ENCODE measurements at regions not wholly inside any gene's neighbourhood (a gene's known extent, or its start where the extent isn't known, plus 50 kb on each side); places are given as distances from the start of the nearest gene placed in this dataset.

DNA sequence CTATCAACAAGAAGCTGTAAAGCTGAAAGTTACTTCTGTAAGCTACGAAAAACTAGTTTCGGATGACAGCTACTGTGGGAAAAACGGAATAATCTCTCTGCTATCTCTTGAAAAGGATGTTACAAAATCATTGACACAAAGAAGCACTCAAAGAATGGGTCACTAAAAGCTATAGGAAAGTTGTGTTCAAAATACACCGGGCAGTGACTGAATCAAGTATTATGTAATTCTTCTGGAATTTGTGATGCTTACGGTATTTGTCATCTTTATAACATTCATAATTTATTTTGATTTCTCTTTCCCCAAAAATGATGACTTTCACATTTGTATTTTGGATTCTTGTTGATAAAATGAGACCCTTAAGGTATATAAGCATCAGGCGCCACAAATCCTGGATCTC lies 112.1 kb upstream of the KLF6 start:
- no peak for DNase-seq (ENCODE audit: low read depth in 2 of 3, low spot score in 2 of 3)

DNA sequence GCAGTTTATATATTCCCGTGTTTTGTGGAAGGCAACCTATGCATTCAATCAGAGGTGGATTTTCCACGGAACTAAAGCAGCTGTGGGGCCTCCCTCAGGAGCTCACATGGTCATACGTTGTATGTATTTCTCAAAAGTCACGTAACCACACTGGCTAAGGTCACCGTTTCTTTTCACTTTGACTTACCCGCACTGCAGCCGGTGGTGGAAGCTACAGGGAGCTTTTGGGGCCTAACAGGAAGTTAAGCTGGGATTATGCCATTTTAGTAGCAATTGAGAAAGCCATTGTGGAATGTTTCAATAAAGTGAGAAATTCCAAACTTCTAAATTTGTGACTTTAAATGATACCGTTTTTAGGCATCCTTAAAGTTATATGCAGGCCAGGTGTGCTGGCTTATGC lies 111.2 kb upstream of the KLF6 start:
- DNase-seq (ENCODE audit: low read depth in 2 of 3, low spot score in 2 of 3), result no peak

DNA sequence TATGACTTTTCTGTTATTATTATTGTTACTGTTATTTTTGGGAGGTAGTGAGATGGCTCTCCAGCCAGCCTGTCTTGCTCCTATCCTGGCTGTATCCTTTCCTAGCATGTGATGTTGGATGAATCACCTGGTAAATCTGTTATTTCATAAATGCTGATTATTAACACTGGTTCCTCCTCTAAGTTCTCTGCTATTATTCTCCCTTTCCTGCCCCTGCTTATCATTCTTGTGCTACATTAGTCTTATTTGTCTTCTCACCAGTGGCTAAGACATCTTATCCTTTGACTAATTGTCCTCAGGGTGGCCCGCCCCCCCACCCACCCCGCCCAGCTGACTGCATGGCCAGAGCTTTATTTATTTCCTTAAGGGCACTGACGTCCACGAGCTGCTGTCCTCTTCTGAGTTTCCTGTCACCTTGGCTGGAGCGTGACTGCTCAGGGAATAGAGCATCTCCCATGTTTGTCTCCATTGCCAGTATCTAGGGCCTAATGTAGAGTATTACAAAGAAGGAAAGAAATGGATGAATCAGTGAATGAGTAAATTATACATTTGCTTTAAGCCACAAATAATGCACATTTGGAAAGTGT lies 110.1 kb upstream of the KLF6 start:
- no peak for DNase-seq (ENCODE audit: low read depth in 2 of 3, low spot score in 2 of 3)

DNA sequence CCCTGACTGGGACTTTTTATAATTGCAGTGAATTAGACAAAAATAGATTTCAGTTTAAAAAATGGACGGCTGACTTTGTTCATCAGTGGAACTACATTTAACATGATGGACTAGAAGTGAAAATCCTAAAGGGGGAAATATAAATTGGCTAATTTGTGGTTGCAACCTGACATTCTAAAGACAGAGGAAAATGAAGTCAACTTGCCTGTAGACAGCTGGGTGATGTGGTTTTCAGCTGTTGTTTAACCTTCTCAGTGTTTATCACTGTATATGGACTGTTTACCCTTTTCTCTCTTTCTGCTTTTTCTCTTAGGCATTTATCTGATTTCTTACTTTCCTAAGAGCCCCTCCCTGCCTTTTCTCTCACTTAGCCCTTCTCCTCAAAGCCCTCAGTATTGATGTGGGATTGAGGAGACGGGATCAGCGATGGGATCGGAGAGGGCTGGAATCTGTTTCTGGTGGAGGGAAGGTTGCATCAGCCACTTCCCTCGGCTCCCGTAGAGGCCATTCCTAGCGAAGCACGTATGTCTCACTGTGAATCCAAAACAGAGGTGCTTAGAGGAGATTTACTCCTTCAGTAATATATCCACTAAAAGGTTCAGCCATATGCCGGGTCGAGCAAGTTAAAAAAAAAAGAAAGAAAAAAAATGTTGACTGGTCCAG lies 109.0 kb upstream of the KLF6 start:
- DNase-seq (ENCODE audit: low read depth in 2 of 3, low spot score in 2 of 3), result no peak

DNA sequence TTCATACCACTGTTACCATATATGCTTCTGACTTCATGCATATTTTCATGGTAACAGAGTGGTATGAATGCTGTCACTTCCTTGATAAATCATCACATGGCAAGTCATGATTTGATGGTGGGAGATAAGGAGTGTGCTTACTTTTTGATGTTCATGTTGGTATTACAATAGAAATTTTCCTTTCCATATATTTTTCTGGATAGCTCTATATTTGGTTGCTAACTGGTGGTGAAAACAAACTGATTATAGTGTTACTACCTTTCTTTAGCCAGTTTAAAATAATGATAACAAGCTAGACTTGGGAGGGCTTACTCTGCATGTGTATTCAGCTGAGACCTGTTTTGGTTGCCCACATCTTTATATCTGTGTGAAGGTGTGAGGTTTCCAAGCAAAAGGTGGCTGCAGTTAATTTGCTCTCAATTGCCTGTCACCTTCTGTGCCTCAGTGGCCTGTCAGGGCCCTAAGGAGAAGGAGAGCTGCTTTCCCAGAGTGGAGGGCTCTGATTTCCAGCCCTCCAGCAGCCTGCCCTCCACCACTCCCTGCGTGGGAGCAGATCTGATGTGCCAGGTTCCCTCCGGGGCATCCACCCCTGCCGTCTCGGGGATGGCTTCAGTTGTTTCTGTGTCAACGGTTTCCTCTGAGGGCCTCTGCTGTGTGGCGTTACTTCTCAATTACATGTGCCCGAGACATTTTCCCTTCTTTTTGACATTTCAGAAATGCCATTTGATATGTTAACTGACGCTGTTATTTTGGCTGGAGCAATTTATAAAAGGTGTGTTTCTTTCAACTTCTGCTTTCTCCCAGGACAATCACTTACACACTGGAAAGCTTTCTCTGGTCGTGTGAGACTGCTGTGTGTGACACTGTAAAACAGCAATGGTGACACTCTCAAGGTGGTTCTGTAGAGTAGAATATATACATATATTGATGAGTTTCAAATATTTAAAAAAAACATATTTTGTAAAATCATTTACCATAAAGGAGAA lies 107.7 kb upstream of the KLF6 start:
- DNase-seq (ENCODE audit: low read depth in 2 of 3, low spot score in 2 of 3), result no peak

DNA sequence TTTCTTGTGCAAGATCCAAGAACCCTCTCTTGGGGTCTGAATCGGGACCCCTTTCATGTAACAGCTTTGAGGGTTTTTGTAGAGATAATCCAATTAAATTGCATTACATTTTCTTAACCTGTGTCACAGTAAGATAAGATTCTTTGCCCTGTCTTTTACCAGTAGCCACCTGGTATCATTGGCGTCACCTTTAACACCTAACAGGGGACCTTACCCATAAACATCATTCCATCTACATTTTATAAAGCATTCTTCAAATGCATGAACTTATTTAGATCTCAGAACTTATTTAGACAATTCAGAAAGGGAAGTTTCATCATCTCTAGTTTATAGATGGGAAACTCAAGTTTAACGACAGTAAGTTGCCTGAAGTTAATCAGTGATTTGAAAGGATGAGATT lies 106.4 kb upstream of the KLF6 start:
- DNase-seq (ENCODE audit: low read depth in 2 of 3, low spot score in 2 of 3), result no peak

DNA sequence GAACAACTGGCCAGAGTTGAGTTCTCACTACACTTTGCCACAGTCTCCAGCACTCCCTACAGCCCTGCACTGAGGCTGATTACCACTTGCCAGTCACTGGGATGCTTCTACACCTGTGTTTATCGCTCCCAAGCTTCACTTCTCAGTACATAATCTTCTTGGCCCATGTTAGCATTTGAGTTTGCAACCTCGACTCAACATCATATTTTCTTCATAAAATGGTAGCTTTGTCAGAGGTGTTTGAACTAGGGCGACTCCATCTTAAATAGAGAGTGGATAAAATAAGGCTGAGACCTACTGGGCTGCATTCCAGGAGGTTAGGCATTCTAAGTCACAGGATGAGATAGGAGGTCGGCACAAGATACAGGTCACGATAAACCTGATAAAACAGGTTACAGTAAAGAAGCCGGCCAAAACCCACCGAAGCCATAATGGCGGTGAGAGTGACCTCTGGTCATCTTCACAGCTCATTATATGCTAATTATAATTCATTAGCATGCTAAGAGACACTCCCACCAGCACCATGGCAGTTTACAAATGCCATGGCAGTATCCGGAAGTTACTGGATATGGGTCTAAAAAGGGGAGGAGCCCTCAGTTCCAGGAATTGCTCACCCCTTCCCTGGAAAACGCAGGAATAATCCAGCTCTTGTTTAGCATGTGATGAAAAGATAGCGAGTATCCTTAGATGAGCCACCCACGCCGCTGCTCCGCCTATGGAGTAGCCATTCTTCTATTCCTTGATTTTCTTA lies 105.8 kb upstream of the KLF6 start:
- no peak for DNase-seq (ENCODE audit: low read depth in 2 of 3, low spot score in 2 of 3)

DNA sequence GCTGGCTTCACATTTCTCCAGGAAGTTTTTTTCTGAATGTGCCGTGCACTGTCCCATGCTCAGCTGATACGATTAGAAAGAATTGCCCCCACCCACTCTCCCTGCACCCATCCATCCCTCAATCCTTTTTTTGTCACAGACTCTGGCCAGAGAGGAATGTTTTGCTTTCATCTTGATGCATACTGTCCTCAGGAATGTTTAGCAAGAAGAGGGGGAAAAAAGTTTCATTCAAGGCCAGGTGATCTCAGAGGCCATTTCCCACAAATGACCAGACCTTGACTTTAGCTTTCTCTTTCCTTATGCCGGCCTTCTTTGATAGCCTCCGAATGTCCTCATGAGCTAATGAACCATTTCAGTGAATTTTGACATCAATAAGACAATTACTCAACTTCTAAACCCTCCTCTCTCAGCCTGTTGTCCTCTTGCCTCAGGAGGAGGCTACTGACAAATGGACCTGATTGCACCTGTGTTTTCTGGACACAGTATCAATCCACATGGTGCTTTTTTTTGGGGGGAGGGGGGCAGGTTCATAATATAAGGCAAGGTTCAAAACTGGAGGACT lies 105.0 kb upstream of the KLF6 start:
- no peak for DNase-seq (ENCODE audit: low read depth in 2 of 3, low spot score in 2 of 3)

DNA sequence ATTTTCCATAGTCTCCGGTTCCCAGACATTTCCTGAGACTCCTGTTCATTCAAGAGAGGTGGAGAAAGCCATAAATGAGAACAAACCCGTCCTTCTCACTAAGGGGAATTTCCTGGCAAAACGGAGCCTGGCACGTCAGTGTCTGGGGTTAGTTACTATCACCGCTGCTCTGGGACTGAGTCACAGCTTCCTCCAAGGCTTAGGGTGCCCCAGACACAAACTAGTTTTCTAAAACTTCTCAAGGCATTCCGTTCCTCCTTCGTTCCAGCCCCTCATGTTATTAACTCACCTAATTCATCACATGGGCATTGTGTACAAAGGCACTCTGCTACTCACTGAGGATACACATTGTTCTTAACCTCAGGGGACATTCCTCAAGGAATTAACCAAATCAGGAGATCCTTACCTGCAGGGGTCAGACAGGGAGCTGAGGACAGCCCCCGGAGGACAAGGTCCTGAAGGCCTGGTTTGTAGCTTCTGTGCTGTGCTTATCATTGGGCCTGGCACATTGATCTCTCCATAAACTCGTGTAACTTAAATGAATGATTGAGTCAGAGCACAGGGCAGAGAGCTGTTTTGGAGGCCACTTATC lies 103.0 kb upstream of the KLF6 start:
- no peak for DNase-seq (ENCODE audit: low read depth in 2 of 3, low spot score in 2 of 3)

DNA sequence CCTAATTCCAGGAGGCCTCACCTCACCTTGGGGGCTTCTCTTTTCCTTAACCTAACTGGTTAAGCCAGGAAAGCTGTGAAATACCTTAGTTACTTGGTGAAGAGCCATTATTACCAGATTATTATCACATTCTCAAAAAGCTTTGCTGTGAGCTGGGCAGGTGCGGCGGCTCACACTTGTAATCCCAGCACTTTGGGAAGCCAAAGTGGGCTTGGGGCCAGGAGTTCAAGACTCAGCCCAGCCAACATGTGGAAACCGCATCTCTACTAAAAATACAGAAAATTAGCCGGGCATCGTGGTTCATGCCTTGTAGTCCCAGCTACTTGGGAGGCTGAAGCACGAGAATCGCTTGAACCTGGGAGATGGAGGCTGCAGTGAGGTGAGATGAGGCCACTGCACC lies 102.4 kb upstream of the KLF6 start:
- no peak for DNase-seq (ENCODE audit: low read depth in 2 of 3, low spot score in 2 of 3)

DNA sequence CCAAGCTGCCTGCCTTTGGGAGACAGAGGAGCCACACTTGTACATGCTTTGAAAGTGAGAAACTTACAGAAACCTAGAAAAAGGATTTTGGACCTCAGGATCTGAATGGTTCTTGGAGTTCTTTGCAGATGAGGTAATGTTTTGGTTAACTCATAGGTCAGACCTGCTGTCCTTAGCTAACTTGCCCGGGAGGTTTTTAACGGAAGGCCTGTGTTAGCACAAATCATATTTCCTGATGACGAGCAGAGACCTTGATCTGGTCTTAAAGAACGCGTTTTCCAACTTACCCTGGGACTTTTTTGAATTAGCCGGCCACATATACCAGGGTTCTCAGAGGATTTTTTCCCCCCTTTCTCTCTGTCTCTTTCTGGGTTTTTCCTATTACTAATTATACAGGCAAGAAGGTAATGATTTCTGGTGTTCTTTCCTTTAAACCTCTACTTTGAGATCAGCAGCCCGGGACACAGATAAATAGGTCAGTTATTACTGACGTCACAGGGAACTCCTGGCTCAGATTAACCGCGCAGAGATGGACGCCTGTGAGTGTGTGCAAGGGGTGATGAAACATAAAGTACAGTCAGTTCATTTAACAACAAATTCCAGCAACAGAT lies 101.7 kb upstream of the KLF6 start:
- no peak for DNase-seq (ENCODE audit: low read depth in 2 of 3, low spot score in 2 of 3)

DNA sequence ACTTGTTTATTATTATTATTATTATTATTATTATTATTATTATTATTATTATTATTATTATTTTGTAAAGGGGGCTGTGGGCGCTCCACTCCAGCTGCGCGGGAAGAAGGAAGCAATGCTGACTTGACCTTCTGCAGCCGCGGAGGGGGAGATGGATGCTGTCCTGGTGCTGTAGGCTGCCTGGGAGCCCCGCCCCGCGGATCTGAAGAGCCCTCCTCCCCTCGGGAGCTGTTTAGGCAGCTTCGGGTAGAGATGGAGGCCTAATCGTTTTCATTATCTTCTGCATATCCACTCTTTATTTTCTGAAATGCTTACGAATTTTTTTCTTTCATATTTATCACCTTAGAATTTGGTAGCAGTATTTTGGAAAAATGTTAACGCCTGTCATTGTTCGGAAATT lies 101.2 kb upstream of the KLF6 start:
- DNase-seq (ENCODE audit: low read depth in 2 of 3, low spot score in 2 of 3), result no peak

DNA sequence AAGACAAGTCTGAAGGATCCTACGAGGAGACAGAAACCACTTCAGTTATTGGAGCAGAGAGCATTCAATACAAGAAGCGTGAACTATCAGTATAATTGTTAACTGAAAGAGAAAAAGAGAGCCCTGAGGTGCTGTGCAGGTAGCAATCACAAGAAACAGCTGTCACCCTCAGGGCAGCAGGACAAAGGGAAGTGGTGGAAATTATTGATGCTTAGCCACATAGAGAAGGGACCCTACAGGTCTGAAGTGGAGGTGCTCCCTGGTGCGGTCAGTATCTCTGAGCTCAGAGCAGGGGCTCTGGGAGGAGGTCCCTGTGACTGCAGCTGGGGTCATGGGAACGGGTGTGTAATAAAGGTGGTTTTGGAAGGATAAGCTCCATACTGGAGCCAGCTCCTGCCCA lies 97.8 kb upstream of the KLF6 start:
- DNase-seq (ENCODE audit: low read depth in 2 of 3, low spot score in 2 of 3), result no peak

DNA sequence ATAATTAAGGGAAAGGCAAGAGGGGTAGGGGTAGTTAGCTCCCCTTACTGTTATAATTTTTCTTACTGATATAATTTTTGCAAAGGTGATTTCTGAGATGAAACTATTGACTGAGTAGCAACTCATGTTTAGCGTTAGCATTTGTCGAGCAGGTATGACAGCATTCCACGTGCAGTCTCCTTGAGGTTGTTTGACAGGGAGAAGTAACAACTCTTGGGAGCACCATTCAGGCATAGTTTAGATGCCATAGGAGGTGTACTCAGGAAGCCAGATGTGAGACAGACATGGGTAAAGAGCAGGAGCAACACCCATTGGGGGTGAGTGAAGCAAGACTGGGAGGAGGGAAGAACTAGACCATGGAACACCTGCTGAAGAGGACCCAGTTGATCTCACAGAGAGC lies 96.6 kb upstream of the KLF6 start:
- DNase-seq (ENCODE audit: low read depth in 2 of 3, low spot score in 2 of 3), result no peak

DNA sequence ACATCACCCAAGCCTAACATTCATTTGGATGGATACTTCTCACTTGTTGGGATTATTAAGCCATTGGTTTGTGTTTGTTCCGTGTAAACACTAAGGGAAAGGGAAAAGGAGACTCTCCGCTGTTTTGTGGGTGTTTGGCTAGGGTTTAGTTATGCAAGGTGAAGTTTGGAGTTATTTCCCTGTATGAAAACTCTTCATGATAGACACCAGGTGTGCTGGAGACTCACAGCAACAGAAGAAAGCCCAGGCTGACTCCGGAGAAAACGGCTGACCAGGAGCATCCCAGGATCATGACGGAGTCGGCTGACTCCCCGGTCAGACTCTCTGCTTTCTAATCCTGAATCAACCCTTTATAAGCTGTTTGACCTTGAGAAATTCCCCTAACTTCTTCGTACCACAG lies 94.1 kb upstream of the KLF6 start:
- DNase-seq (ENCODE audit: low read depth in 2 of 3, low spot score in 2 of 3), result no peak

DNA sequence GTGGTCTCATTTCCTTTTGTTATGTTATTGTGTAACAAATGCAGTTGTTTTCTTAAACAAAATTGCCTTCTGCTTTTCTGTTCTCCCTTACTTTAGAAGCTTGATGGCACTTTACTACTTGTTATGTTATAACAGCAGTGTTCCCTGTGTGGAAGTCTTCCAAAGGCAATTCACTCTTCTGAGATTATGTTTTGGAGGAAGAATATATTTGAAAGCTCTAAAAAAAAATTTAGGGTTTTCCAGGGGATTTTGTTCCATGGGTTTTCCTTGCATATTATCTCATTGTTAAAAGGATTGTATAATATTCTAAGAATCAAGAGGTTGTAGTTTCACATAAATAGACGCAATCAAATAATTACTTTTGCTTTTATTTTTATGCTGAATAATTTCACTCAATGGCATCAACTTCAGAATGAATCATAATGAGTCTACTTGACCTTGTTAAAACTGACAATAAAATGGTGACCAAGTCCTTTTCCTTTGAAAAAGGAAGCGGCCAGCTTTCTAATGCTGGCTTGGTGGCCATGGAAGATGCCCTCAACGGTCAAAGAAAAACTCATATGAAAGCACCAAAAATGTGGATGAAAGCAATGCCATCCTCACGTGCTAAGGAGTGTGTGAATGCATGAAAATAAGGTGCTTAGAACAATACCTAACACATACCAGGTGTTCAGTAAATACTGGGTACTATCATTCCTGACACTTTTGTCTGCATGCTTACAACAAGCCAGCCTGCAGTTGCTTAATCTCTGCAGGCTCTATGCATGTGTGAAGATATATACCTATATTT lies 92.4 kb upstream of the KLF6 start:
- no peak for DNase-seq (ENCODE audit: low read depth in 2 of 3, low spot score in 2 of 3)

DNA sequence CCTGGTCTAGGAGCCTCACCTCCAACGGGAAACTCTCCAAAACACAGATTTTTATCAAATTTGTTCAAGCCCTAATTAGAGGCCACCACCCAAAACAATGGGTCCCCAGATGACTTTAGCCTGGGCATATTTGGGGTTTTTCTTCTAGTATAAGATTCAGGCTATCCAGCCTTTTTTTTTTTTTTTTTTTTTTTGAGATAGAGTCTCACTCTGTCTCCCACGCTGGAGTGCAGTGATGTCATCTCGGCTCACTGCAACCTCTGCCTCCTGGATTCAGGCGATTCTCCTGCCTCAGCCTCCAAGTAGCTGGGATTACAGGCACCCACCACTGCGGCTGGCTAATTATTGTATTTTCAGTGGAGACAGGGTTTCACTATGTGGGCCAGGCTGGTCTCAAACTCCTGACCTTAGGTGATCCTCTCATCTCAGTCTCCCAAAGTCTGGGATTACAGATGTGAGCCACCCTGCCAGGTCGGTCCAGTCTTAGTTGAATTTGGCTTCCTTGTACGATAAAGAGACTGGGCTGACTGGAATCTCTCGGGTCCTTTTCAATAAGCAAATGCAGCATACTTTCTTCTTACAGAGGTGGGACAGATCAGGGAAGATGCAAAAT lies 91.4 kb upstream of the KLF6 start:
- no peak for DNase-seq (ENCODE audit: low read depth in 2 of 3, low spot score in 2 of 3)

DNA sequence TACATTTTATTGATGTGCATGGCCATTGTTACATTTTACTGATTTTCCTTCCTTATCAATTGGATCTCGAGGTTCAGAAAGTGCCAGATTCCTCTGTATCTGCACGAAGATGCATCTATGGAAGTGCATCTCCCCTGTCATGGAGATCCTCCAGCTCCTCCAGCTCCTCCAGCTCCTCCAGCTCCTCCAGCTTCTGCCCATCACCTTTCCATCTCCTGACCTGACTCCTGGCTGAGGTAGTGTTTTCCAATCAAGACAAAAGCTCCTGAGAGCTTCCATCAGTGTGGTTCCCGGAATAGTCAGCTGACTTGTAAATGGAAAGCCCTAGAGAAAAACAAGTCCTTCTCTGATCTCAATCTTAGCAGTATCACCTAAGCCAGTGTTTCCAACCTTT lies 90.8 kb upstream of the KLF6 start:
- no peak for DNase-seq (ENCODE audit: low read depth in 2 of 3, low spot score in 2 of 3)

All from activated CD8-positive, alpha-beta memory T cell treated with anti-CD3 and anti-CD28 coated beads for 48 hours (primary cell).